NCI-H526 (cell line): ENCODE measurements at regions not wholly inside any gene's neighbourhood (a gene's known extent, or its start where the extent isn't known, plus 50 kb on each side); places are given as distances from the start of the nearest gene placed in this dataset.
A peak's percentile ranks its signal among the peaks of the same experiment; 100 is the strongest.

Experiments used
- DNase-seq, 2 experiments: peaks; one replicate each; lab custom pipeline; 2025; lab: John Stamatoyannopoulos, UW

GRCh38 chr2:128982670-128983069, 664.0 kb upstream of the HS6ST1 start:
- DNase-seq, result no peak

DNA sequence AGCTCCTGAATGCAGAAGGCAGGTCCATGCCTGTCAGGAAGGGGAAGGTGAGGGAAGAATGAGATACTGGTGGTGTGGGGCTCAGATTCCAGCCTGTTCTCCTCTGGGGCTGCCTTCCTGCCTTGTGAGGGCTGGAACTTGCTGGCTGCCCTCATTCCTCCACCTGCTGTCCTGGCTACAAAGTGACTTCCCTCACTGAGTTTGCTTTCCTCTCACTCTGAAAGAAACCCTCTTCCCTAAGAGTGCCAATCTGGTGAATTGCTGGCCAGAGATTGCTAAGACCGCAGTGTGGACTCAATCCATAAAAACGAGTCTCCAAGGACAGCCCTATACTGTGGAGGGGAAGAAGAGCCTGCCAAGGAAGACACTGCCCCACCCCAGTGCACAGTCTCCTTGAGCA, 664.4 kb upstream of the HS6ST1 start:
- DNase-seq, result no peak

- DNase-seq, result no peak
Measured at GRCh38 chr2:128984081-128984480, 665.4 kb upstream of the HS6ST1 start.

GRCh38 chr2:128984855-128985254, 666.2 kb upstream of the HS6ST1 start:
- DNase-seq, result no peak

DNA sequence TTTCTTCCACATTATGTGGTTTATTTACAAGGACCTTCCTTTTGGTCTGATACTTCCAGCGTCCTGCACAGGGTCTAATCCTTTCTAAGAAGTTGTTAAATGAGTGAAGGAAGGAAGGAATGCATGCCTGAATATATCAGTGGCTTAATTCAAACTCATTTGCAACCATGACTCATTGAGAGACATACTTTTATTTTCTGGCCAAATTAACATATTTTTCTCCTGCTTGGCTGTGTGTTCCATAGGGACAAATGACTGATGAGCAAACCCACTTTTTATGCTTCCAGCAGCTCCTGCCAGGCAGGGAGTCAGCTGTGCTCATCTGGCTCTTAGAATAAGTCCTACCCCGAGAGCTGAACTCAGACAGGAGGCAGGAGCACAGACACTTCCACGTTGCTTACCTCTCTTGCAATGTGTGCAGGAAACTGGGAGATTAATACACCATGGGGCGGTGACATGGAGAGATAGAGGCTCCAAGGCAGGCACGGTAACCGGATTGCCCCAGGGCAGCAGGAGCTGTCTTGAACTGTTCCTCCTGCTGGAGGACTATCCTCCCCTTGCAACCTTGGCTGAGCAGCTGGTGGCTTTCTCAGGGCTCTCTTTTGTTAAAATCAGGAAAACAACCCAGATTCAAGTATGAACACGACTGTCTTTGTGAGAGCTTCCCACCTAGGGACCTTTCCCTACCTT, 667.5 kb upstream of the HS6ST1 start:
- no peak for DNase-seq

- no peak for DNase-seq
Measured at GRCh38 chr2:128986867-128987268, 668.2 kb upstream of the HS6ST1 start.

- DNase-seq, result no peak
Measured at GRCh38 chr2:128988326-128988725, 669.7 kb upstream of the HS6ST1 start.

DNA sequence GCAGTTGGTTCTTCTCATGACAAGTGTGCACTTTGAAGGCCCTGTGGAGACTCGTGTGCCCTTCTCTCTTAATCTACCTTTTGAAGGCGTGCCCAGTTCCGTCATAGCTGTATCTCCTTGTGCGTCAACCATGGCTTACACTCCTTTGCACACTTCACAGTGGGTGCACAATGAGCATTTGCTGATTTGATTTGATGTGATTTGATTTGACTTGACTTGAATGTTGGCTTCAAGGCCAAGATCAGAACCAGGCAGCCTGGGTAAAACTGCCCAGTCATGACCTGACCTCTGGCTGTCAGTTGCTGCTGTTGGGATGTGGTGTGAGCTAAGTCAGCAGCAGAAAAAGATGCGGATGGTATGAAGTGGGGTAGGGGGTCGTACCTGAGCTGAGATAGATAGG, 670.3 kb upstream of the HS6ST1 start:
- no peak for DNase-seq

- DNase-seq, result no peak
Measured at GRCh38 chr2:128995086-128995485, 676.4 kb upstream of the HS6ST1 start.

- no peak for DNase-seq
Measured at GRCh38 chr2:128996078-128996477, 677.4 kb upstream of the HS6ST1 start.

GRCh38 chr2:128997166-128997866, 678.6 kb upstream of the HS6ST1 start:
- no peak for DNase-seq

DNA sequence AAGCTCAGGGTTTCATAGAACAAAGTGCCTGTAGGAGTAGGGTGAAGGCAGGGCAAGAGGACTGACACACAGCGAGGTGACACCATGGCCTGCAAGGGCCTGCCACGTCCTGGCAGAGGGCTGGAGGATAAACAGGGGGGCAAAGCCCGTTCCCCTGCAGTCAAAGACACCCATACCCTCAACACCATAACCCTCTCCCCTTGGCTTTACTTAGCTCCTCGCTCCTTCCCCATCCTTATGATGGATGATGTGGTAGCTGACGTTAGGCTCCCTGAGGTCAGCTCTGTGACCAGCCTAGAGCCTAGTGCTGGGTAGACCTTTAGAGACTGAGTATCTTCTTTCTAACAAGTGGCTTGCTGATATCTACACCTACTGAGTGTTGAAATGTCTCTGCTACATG, 683.3 kb upstream of the HS6ST1 start:
- no peak for DNase-seq

- no peak for DNase-seq
Measured at GRCh38 chr2:129002751-129003150, 684.1 kb upstream of the HS6ST1 start.

- DNase-seq, result peak; percentile 11 to 24
Measured at GRCh38 chr2:129004485-129004884, 685.8 kb upstream of the HS6ST1 start.

GRCh38 chr2:129004940-129005490, 686.3 kb upstream of the HS6ST1 start:
- DNase-seq, result no peak

- no peak for DNase-seq
Measured at GRCh38 chr2:129006135-129006886, 687.6 kb upstream of the HS6ST1 start.

DNA sequence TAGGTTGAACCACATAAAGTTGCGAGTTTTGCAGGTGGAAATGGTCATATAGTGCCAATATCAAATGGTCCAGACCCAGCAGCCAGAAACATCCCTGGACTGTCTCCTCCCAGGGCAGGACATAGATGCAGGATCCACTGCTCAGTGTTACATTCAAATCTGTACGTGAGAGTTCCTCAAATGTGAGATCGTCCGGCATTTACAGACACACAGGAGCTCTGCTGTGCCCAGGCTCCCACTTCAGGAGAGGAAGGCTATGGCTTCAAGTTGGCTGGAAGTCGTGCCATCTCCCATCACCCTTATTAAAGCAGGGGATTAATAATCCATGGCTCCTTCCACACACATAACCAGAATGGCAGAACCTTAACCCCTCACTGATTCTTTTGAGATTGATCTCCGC, 688.2 kb upstream of the HS6ST1 start:
- no peak for DNase-seq

GRCh38 chr2:129008055-129008880, 689.6 kb upstream of the HS6ST1 start:
- DNase-seq, result no peak

DNA sequence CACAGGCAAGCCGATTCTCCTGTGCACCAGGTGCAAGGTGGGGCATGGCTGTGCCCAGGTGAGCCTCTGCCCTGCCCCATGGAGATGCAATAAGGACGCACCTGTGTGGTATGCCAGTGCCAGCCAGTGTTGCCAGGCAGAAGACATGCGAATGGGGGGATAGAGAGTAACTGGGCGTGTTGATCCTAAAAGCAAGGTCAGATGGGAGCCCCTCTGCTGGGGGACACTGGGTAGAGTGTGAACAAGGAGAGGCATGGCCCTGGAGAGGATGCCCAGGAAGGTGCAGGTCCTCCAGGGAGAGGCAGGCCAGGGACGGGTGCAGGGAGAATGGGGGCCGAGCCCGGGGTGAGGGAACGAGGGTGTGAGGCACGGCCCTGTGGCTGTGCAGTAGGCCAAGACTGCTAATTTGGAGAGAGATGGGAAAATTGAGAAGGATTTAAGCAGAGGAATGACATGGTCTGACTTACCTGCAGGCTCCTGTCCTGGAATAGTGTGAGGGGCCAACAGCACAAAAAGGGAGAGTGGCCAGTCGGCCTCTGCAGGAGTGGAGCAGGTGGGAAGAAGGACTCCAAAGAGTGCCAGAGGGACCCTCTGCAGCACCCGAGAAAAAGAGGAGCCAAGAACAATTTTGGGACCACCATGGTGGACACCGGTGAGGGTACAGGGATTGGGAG, 690.4 kb upstream of the HS6ST1 start:
- DNase-seq, result no peak

GRCh38 chr2:129009555-129010146, 691.0 kb upstream of the HS6ST1 start:
- DNase-seq, result no peak

- DNase-seq, result no peak
Measured at GRCh38 chr2:129010262-129010661, 691.6 kb upstream of the HS6ST1 start.
